A172 (cell line): ENCODE measurements at regions not wholly inside any gene's neighbourhood (a gene's known extent, or its start where the extent isn't known, plus 50 kb on each side); places are given as distances from the start of the nearest gene placed in this dataset.
"Not testable (repeated sequence)": the region's sequence is repeated elsewhere in the genome, so short reads cannot be mapped to it uniquely, and the experiment has no call there.

Experiments used
- DNase-seq: peaks from one replicate; pipeline ENCODE4 v3.0.0-alpha.2; 2015; ENCODE audit warnings: low spot score

GRCh38 chr1:192476802-192477298 is 98.7 kb upstream of the RGS1 start:
- DNase-seq: peak; percentile 69

GRCh38 chr1:192477630-192478029 is 97.9 kb upstream of the RGS1 start:
- peak; percentile 57 for DNase-seq

- peak; percentile 96 for DNase-seq
Measured at GRCh38 chr1:192485692-192486436, 89.7 kb upstream of the RGS1 start.

- DNase-seq: no peak
Measured at GRCh38 chr1:192488058-192488457, 87.5 kb upstream of the RGS1 start.

- no peak for DNase-seq
Measured at GRCh38 chr1:192489047-192489446, 86.5 kb upstream of the RGS1 start.

GRCh38 chr1:192489748-192490147 is 85.8 kb upstream of the RGS1 start:
- peak; percentile 30 for DNase-seq

GRCh38 chr1:192491804-192492554 is 83.6 kb upstream of the RGS1 start:
- DNase-seq: no peak

GRCh38 chr1:192493584-192493983 is 82.0 kb upstream of the RGS1 start:
- no peak for DNase-seq

- no peak for DNase-seq
Measured at GRCh38 chr1:192496369-192497056, 79.1 kb upstream of the RGS1 start.

- no peak for DNase-seq
Measured at GRCh38 chr1:192497214-192497794, 78.3 kb upstream of the RGS1 start.

- DNase-seq: not testable (repeated sequence)
Measured at GRCh38 chr1:192498092-192498491, 77.5 kb upstream of the RGS1 start.

- DNase-seq: not testable (repeated sequence)
Measured at GRCh38 chr1:192499061-192499581, 76.5 kb upstream of the RGS1 start.

- not testable (repeated sequence) for DNase-seq
Measured at GRCh38 chr1:192500541-192500940, 75.0 kb upstream of the RGS1 start.

GRCh38 chr1:192506741-192507155 is 68.8 kb upstream of the RGS1 start:
- peak; percentile 41 for DNase-seq

GRCh38 chr1:192512426-192513162 is 63.0 kb upstream of the RGS1 start:
- peak; percentile 33 for DNase-seq

- DNase-seq: no peak
Measured at GRCh38 chr1:192513196-192513595, 62.4 kb upstream of the RGS1 start.

GRCh38 chr1:192513697-192514096 is 61.9 kb upstream of the RGS1 start:
- no peak for DNase-seq

GRCh38 chr1:192516776-192517297 is 58.7 kb upstream of the RGS1 start:
- DNase-seq: no peak

GRCh38 chr1:192517716-192518355 is 57.7 kb upstream of the RGS1 start:
- not testable (repeated sequence) for DNase-seq

- DNase-seq: no peak
Measured at GRCh38 chr1:192518700-192519099, 56.9 kb upstream of the RGS1 start.
